Endometrium (tissue), 2 donors: ENCODE measurements at regions not wholly inside any gene's neighbourhood (a gene's known extent, or its start where the extent isn't known, plus 50 kb on each side); places are given as distances from the start of the nearest gene placed in this dataset.
"Not testable (repeated sequence)": the region's sequence is repeated elsewhere in the genome, so short reads cannot be mapped to it uniquely, and the experiment has no call there.

Source experiments
- FAIRE-seq: peaks from 2 replicates; lab custom pipeline; 2012; peaks lifted over from hg19 to GRCh38; lab: Jason Lieb, UNC
- donor health status: control.
- donor health status: control.

DNA sequence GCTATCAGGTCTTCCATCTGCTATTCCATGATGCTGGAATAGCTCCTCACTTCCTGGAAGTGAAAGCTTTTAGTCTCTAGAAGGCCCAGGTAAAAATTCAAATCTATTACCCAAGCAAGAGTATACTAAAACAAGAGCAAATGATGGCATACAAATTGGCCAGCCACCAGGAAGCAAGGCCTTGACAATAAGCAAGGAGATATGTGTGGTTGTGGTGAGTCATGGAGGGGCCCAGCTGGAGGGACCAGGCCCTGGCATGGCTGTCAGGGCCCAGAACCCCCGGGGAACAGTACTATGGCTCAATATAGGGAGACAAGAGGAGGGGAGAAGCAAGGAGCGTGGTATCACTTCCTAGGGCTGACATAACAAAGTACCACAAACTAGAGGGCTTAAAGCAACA is 358.7 kb downstream of the RRAGC start:
- no peak for FAIRE-seq

DNA sequence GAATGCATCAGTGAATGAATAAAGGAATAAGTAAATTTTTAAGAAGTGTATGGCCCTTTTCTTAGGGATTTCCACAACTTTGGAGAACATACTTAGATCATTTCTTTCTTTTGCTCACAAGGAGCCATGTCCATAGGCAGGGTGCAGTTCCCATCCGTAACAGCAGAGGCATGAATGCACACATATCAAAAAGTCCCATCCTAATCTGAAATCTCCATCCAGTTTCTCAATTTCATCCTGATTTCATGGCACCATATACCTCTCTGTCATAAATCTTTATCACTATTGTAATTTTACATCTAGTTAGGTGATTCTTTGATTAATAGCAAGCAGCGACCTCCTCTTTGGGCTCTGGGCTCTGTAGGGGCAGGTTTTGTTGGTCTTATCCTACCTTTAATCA is 359.2 kb downstream of the RRAGC start:
- no peak for FAIRE-seq

DNA sequence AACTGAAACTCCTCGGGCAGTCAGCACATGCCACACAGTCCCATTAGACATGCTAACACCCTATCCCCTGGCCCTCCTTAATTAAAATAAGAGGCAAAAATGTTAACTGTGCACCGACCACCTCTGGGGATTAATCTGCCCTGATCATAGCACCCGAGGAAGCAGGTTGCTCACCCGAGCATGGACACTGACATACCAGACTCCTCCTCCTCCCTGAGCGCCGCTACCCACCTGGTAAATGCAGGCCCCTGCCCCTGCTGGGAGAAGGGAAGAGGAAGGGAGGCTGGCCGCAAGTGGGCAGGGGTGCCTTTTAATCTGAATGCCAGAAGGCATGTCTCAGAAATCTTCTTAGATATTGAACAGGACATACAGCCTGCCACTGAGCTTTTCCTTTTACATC is 360.9 kb downstream of the RRAGC start:
- no peak for FAIRE-seq

GRCh38 chr1:38497921-38498656 is 361.5 kb downstream of the RRAGC start:
- no peak for FAIRE-seq

GRCh38 chr1:38493306-38493705 is 366.3 kb downstream of the RRAGC start:
- not testable (repeated sequence) for FAIRE-seq

DNA sequence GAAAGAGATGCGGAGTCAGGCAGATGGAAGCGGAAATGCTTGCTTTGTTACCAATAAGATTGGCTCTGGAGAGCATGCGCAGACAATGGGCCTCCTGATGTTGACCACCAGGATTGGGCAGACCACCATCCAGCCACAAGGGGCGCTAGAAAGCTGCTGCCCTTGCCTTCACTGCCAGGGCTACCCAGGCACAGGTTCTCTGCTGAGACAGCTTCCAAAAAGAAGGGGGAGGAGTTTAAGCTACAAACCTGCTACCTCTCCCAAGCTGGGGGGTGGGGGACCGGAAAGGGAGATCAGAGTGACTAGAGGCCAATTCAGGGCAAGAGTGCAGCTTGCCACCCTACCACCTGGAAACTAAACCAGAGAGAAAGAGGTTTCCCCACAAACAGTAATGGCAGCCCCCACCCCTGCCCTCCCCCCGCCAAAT is 369.7 kb downstream of the RRAGC start:
- no peak for FAIRE-seq

DNA sequence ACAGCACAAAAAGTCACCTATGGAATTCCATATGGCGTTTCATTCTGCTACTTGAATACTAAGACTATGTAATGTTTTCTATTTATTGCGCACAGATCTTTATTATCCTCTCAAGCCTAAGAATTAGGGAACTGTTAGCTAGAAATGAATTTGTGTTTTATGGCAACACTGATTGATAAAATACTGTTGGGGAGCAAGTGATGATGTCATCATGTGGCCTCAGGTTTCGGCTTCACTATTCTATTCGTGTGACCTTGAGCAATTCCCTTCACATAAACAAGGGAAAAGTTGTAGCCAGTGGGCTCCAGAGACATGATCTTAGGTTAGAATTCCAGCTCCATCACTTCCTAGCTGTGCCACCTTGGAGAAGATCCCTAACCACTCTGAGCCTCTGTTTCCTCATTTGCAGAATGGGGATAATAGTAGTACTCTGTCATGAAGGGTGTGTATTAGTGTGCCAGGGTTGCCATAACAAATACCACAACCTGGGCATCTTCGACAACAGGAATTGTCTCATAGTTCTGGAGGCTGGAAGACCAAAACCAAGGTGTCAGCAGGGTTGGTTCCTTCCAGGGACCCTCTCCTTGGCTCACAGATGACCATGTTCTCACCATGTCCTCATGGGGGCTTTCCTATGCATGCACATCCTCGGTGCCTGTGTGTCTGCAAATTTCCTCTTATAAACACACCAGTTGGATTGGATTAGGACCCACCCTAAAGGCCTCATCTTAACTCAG is 371.2 kb downstream of the RRAGC start:
- FAIRE-seq: no peak

DNA sequence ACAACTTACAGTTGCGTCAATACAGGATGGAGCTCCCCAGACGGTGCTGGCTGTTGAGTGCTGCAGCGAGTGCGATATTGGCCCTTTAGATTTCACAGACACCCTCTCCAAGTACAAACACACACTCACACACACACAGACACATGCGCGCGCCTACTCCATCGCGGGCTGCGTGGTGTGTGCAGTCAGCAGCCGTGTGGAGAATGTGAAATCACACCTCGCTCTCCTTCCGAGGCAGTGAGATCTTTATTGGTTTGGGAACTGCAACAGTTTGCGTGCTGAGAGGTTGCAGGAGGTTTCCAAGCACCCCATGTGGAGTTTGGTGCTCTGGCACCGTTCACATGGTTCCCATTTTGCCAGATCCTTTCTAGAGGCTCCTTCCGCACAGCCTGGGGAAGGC is 372.2 kb downstream of the RRAGC start:
- FAIRE-seq: no peak

DNA sequence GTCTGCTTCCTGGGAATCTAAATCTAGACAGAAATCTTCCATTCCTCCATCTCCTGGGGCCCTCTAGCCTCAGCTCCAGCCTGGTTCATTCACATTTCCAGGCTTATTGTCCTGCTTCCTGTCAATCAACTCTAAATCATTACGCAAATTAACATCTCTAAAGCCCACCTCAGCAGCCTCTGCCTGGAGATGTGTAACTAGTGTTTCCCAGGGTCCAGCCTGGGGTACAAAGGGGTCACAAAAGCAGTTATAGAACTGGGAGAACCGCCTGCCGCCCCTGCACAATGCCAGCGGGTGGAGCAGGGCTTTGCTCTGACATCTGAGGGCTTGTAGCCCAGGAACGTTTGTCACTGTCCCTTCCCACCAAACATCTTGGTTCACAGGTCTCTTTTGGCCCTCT is 373.5 kb downstream of the RRAGC start:
- FAIRE-seq: no peak

DNA sequence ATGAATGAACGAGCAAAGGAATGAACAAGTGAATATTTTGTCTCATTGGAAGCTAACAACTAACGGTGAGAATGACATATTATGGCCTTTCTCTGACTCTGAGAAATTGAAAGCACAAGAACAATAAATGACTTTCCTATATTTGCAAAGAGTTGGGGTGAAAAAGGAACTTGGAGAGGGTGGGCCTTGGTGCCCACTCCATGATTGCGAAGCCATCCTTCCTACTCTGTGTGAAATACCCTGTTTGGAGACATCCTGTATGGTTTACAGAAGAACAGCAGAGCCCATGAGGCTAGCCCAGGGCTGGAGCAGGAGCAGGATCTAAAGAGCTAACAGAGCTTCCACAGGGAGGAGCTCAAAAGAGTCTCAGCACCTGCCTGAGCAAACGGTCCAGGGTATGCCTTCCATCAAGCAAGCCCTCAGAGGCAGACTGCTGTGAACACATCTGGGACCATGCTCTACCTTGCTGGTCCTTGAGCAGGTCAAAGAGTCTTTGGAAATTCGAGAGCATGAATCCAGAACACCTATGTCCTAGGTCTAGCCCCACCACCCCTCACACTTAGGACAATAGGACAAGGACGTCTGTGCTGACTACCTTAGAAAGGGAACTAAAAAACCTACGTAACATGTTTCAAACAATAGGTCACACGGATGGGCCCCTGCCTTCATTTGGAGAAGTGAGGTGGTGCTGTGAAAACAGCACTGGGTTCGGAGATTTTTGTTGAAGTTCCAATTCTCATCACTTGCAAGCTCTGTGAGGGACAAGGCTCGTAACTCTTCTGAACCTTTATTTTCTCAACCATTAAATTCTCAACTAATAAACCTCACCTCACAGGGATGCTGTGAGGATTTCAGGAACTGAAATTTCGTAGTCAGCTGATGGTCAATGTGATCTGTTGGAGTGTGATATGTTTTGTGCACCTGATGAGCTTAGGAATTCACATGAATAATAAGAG is 377.4 kb downstream of the RRAGC start:
- no peak for FAIRE-seq

DNA sequence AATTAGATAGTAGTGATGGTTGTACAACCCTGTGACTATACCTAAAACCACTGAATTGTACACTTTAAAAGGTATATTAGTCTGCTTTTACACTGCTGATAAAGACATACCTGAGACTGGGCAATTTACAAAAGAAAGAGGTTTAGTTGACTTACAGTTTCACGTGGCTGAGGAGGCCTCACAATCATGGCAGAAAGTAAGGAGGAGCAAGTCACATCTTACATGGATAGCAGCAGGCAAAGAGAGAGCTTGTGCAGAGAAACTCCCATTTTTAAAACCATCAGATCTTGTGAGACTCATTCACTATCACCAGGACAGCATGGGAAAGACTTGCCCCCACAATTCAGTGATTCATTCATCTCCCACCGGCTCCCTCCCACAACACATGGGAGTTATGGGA is 379.9 kb downstream of the RRAGC start:
- not testable (repeated sequence) for FAIRE-seq

DNA sequence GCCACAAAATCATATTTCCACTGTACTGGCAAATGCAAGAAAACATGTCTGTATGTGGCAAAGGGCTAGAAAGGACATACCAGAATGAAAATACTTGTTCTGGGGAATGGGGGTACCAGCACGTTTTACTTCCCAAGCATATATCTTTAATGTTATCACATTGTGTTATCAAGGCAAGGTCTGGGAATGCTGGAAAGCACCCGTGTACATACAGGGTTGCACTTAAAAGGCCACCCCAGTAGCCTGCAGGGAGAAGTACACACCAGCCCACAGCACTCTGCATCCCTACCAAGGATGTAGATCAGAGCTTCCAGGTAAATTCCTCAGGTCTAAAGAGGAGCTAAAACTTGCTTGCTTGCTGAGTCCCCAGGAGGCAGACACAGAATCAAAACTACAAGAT is 381.8 kb downstream of the RRAGC start:
- no peak for FAIRE-seq

DNA sequence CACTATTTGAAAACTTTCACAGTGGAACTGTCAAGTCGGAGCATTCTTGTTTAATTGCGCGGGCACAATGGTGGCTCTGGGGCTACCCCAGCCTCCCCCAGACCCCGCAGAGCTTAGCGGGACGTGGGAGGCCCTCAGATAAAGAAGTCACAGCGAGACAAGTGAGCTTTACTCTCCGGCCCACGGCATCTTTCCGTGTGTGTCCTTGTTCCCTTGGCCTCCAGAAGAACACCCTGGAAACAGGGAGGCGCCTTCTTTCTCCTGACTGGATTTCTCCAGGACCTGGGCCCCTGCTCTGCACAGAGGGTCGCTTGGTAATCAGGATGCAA is 382.8 kb downstream of the RRAGC start:
- FAIRE-seq: no peak

DNA sequence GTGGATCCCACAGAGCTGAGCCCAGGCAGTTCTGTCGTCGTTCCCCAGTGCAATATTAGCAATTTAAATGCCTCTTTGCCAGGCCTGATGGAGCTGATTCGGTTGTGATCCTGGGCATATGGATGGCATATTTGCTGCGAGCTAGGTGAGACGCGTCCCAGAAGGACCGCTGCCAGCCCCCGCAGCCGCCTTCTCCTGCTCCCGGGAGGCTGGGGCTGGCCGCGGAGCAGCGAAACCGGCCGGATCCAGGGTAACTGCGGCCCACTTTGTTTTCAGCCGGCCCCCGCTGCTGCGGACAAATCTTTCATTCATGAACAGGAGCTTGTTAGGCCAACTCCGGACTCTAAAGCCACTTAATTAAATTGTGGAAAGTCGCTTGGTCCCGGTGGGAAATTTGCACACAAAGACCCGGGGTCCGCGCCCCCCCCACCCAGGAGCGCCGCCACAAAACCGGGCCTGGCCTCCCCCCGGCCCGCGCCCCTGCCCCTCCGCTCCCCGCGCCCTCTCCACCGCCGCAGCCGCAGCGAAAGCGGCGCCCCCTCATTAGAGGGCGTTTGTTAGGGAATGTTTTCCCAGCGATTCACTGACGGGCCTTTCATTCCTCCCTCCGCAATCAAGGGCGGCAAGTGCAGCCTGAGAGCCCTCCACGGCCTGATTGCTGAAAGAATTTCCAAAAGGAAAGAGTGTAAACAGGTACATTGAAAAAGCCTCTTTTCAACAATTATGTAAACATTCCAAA is 383.3 kb downstream of the RRAGC start:
- no peak for FAIRE-seq

- no peak for FAIRE-seq
Measured at GRCh38 chr1:38475624-38476005, 384.0 kb downstream of the RRAGC start.

GRCh38 chr1:38474738-38475623 is 384.6 kb downstream of the RRAGC start:
- FAIRE-seq: no peak

DNA sequence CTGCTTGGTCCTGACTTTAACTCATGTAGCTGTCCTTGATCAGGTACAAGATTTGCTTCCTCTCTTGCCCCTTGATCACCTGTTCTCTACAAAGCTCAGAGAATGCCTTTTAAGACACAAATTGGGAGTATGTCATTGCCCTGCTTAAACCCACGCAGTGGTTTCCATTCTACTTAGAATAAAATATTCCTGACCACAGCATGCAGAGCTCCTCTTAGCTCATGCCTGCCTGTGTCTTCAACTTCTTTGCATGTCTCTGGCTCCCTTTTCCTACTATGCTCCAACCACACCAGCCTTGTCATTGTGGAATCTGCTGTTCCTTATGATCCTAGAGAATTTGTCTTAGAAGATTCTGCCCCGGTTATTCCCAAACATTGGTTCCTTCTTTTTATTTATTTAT is 393.1 kb downstream of the RRAGC start:
- FAIRE-seq: no peak

GRCh38 chr1:38465460-38465859 is 394.1 kb downstream of the RRAGC start:
- FAIRE-seq: no peak

DNA sequence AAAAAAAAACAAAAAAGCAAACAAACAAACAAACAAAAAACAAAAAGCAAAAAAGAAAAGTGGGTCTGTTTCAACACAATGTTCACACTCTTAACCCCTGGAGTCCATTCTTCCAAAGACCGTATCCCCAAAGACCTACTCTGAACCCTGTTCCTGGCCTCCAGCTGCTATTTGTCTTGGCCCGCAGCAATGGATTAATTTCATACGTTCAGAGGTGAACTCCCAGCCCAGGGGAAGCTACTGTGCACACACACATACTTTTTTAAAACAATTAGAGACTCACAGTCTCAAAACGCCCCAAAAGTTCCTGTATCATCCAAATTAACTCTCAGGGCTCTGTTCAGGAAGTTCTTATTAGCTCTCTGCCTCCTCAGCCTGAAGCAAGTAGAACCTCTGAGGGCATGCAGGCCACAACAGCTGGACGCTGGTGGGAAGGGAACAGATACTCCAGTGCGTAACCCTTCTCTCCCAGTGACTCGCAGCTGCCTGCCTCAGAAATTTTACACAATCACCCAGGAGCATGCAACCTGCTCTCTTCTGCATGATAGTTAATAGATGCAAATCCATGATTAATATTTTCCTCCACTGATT is 395.4 kb downstream of the RRAGC start:
- FAIRE-seq: no peak

GRCh38 chr1:38463074-38463473 is 396.5 kb downstream of the RRAGC start:
- no peak for FAIRE-seq

DNA sequence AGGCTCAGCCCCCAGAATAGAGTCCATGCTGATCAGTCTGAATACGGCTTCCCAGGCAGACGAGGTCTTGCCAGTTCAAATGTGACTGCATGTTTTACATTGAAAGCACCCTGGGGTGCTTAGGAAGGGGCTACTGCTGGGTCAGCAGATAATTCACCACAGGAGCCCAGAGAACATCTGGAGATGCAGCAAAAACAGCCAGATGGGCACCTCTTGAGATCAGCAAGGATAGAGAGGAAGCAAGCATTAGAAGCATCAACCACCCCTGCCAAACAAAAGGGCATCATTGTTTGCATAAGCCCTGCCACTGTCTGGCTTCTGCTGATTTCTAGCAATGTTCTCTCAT is 403.1 kb downstream of the RRAGC start:
- no peak for FAIRE-seq
